Upper lobe of left lung (tissue), 6 donors: ENCODE measurements at regions not wholly inside any gene's neighbourhood (a gene's known extent, or its start where the extent isn't known, plus 50 kb on each side); places are given as distances from the start of the nearest gene placed in this dataset.
"Not testable (repeated sequence)": the region's sequence is repeated elsewhere in the genome, so short reads cannot be mapped to it uniquely, and the experiment has no call there.

Source experiments
- ATAC-seq, 2 donors: fragments of 200-7000 bp; cut with Tn5 transposase; one replicate each; pipeline ENCODE4 v1.9.1; 2022; ENCODE audit warnings: mild to moderate bottlenecking in 2 of 2, moderate library complexity in 2 of 2; ENCODE audit not compliant: low FRiP score in 2 of 2
- DNase-seq, 2 donors: peaks; one replicate each; pipeline ENCODE4 v3.0.0-alpha.2; 2019 to 2020
- H3K27ac ChIP-seq, 4 donors: fragments of 200-600 bp; sonication (generic); one replicate each; pipeline ENCODE4 v1.5.1; 2016 to 2019
- H3K27me3 ChIP-seq, 4 donors: fragments of 200-600 bp; sonication (generic); one replicate each; pipeline ENCODE4 v1.5.1; 2017 to 2019
- H3K36me3 ChIP-seq, 4 donors: fragments of 200-600 bp; sonication (generic); one replicate each; pipeline ENCODE4 v1.5.1; 2016 to 2019
- H3K4me1 ChIP-seq, 4 donors: fragments of 200-600 bp; sonication (generic); one replicate each; pipeline ENCODE4 v1.5.1; 2018 to 2019
- H3K4me3 ChIP-seq, 4 donors: fragments of 200-600 bp; sonication (generic); one replicate each; pipeline ENCODE4 v1.5.1; 2017 to 2019; ENCODE audit warnings: mild to moderate bottlenecking in 2 of 4, moderate library complexity in 1 of 4
- H3K9me3 ChIP-seq, 4 donors: fragments of 200-600 bp; sonication (generic); one replicate each; pipeline ENCODE4 v1.5.1; 2018 to 2019
- EP300 ChIP-seq, 4 donors: sonication (generic); formaldehyde crosslinking; IDR thresholded peaks; one replicate each; pipeline ENCODE4 v1.5.1; 2017; ENCODE audit warnings: antibody characterized with exemption in 4 of 4, control low read depth in 2 of 4
- POLR2A ChIP-seq, 4 donors: fragments of 450-650 bp; IDR thresholded peaks; one replicate each; pipeline ENCODE4 v1.5.1; 2016 to 2017; ENCODE audit warnings: antibody characterized with exemption in 4 of 4, mild to moderate bottlenecking in 2 of 4
- POLR2AphosphoS5 ChIP-seq, 2 donors: sonication (generic); formaldehyde crosslinking; IDR thresholded peaks; one replicate each; pipeline ENCODE4 v1.5.1; 2017; ENCODE audit warnings: antibody characterized with exemption in 2 of 2
- WGBS, 2 donors: methylation state at CpG; one replicate each; pipeline ENCODE4 v1.1.5; 2017 to 2018; 5-methylcytosine and 5-hydroxymethylcytosine counted together
- TF ChIP-seq, protein P1 (sequence below), 6 experiments: fragments of 450-650 bp in 4 of 6; fragments of 200-600 bp in 2 of 6; sonication (generic) in 2 of 6; IDR thresholded peaks; one replicate each; pipeline ENCODE4 v1.5.1; 2016 to 2019; ENCODE audit warnings: antibody characterized with exemption in 6 of 6
- donor health status: DM: no; HTN: no; CAD: no; lungs with moderate emphysema.
- donor health status: DM: no; HTN: yes; CAD: no; lungs with severe emphysema.

DNA sequence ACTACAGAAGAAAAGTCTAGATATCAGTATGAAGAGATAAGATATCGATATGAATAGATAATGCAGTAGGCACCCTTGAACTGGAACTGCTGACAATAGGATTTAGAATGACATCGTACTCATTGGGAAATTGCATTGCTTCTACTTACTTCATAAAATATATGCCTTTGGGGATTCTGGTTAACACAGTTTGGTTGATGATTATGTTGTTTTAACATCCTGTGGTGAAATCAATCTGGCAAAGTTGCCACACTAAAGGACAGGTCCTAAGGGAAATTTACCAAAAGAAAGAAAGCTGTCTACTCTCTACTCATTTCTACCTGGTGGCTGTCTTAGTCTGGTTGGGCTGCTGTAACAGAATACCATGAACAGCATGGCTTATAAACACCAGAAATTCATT, 417.4 kb upstream of the DPH6 start:
- WGBS, 2 donors: 88 to 89% methylated on average over 2 of the region's 2 CpGs
- no peaks in the 10 kb centered on the region for H3K27me3 ChIP-seq
- H3K9me3 ChIP-seq: no peaks in the 10 kb centered on the region
- no peak overlapping the region for H3K27ac ChIP-seq
- no peak overlapping the region for H3K4me3 ChIP-seq
- ATAC-seq (no peak), DNase-seq (no peak)
- H3K36me3 ChIP-seq: no peaks in the 10 kb centered on the region
- no peaks in the 10 kb centered on the region for H3K4me1 ChIP-seq
- TF ChIP-seq POLR2AphosphoS5 (IDR thresholded peaks at IDR 0.05) (no peak), POLR2A (IDR thresholded peaks at IDR 0.05) (no peak), EP300 (IDR thresholded peaks at IDR 0.05) (no peak)
- TF ChIP-seq, protein P1, sequence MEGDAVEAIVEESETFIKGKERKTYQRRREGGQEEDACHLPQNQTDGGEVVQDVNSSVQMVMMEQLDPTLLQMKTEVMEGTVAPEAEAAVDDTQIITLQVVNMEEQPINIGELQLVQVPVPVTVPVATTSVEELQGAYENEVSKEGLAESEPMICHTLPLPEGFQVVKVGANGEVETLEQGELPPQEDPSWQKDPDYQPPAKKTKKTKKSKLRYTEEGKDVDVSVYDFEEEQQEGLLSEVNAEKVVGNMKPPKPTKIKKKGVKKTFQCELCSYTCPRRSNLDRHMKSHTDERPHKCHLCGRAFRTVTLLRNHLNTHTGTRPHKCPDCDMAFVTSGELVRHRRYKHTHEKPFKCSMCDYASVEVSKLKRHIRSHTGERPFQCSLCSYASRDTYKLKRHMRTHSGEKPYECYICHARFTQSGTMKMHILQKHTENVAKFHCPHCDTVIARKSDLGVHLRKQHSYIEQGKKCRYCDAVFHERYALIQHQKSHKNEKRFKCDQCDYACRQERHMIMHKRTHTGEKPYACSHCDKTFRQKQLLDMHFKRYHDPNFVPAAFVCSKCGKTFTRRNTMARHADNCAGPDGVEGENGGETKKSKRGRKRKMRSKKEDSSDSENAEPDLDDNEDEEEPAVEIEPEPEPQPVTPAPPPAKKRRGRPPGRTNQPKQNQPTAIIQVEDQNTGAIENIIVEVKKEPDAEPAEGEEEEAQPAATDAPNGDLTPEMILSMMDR (IDR thresholded peaks at IDR 0.05): no peak

DNA sequence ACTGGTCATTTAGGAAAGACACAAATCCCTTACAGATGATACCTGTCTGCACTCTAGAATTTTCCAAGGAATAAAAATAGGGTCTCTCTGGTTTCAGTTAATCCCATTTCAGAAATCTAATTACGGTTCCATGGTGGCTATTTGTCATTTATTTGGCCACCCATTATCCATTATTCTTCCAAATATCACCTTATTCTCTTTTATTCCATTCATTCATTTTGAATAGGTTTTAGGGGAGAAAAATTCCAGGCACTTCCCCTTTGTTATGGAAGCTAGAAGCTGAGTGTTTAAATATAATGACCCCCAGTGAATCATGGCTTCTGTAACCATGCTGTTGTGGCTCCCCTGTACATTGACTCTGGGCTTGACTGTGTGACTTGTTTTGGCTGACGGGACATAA, 420.8 kb upstream of the DPH6 start:
- no peak for ATAC-seq
- Histone ChIP-seq H3K4me3 (no peak overlapping the region), H3K36me3 (no peaks in the 10 kb centered on the region), H3K27ac (no peak overlapping the region), H3K9me3 (no peaks in the 10 kb centered on the region), H3K27me3 (no peaks in the 10 kb centered on the region), H3K4me1 (no peaks in the 10 kb centered on the region)
- 91 to 95% methylated on average over 2 of the region's 2 CpGs for WGBS, 2 donors
- TF ChIP-seq EP300 (IDR thresholded peaks at IDR 0.05) (no peak), POLR2AphosphoS5 (IDR thresholded peaks at IDR 0.05) (no peak), POLR2A (IDR thresholded peaks at IDR 0.05) (no peak)
- TF ChIP-seq, protein P1 (IDR thresholded peaks at IDR 0.05): no peak
- DNase-seq: no peak

DNA sequence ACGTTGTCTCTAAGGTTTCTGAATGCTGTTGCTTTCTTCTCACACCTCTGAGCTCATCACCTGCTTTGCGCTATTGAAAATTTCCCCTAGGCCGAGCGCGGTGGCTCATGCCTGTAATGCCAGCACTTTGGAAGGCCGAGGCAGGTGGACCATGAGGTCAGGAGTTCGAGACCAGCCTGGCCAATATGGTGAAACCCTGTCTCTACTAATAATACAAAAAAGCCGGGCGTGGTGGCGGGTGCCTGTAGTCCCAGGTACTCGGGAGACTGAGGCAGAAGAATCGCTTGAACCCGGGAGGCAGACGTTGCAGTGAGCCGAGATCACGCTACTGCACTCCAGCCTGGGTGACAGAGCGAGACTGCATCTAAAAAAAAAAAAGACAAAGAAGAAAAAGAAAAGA, 422.0 kb upstream of the DPH6 start:
- H3K9me3 ChIP-seq, H3K27ac ChIP-seq, H3K4me3 ChIP-seq, ATAC-seq, H3K36me3 ChIP-seq, H3K4me1 ChIP-seq, H3K27me3 ChIP-seq: not testable (repeated sequence)
- 89 to 95% methylated on average over 17 of the region's 17 CpGs for WGBS, 2 donors
- peak in 1 of 2 donors; percentile 5 for DNase-seq

DNA sequence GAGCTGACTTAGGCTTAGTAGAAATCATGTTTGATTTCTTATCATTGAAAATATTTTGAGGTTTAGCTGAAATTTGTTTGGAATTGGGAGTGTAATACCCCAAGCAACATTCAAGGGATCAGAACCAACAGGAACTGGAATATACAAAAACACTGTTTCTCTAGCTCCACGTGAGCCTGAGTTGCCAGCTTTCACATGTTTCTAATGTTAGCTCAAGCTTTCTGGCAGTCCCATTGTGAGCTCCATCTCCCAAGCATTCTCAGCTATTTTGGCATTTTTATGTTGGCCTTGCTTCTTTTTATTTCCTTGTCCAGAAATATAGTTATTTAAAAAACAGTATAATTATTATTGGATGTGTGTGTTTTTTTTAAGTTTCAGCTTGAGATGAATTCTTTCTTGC, 427.1 kb upstream of the DPH6 start:
- TF ChIP-seq, protein P1 (IDR thresholded peaks at IDR 0.05): no peak
- TF ChIP-seq EP300 (IDR thresholded peaks at IDR 0.05) (no peak), POLR2AphosphoS5 (IDR thresholded peaks at IDR 0.05) (no peak), POLR2A (IDR thresholded peaks at IDR 0.05) (no peak)
- 61 to 76% methylated on average over 1 of the region's 1 CpG for WGBS, 2 donors
- H3K36me3 ChIP-seq: no peaks in the 10 kb centered on the region
- DNase-seq: no peak
- no peaks in the 10 kb centered on the region for H3K4me1 ChIP-seq
- H3K4me3 ChIP-seq: no peak overlapping the region
- no peak for ATAC-seq
- H3K27me3 ChIP-seq: no peaks in the 10 kb centered on the region
- H3K27ac ChIP-seq: no peak overlapping the region
- no peaks in the 10 kb centered on the region for H3K9me3 ChIP-seq

DNA sequence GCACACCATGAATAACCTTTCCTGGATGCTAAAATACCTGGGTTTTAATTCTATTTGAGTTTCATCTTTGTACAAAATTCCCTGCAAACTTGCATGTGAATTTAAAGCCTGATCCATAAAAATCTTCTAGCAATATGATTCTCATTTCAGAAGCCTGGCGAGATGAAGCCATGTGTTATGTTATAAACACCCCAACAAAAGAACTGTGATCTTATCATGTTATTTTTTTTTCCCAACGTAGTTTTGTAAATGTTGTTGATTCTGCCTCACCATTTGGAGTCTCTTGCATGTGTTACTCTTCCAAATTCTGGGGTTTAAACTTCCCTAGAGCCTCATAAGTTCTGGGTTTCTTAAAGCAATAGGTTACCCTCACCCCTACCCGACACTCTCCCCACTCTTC, 428.1 kb upstream of the DPH6 start:
- Histone ChIP-seq H3K9me3 (no peaks in the 10 kb centered on the region), H3K36me3 (no peaks in the 10 kb centered on the region), H3K4me3 (no peak overlapping the region), H3K27ac (no peak overlapping the region), H3K27me3 (no peaks in the 10 kb centered on the region), H3K4me1 (no peaks in the 10 kb centered on the region)
- WGBS, 2 donors: 61 to 73% methylated on average over 3 of the region's 3 CpGs
- no peak for DNase-seq
- ATAC-seq: no peak
- no peak for TF ChIP-seq POLR2A (IDR thresholded peaks at IDR 0.05)

DNA sequence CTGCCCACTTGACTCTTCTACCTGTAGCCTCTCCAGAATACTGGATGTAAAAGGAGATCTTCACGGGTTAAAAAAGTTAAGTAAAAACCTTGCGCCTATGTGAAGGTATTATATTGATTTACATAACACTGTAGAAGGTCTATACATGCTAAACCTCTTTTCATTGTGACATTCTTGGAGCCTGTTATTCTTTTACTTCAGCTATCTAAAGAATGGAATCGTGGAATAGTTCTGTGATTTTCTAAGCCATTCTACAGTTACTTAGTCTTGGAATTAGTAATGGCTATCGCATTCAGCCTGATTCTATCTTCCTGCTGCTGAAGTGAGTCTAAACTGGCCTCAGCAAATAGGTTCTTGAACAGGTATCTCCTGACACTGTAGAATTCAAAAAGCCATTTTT, 430.0 kb upstream of the DPH6 start:
- no peaks in the 10 kb centered on the region for H3K4me1 ChIP-seq
- H3K27me3 ChIP-seq: no peaks in the 10 kb centered on the region
- TF ChIP-seq EP300 (IDR thresholded peaks at IDR 0.05): no peak
- no peak for TF ChIP-seq POLR2A (IDR thresholded peaks at IDR 0.05)
- TF ChIP-seq, protein P1 (IDR thresholded peaks at IDR 0.05): no peak
- no peak for TF ChIP-seq POLR2AphosphoS5 (IDR thresholded peaks at IDR 0.05)
- ATAC-seq: no peak
- no peak overlapping the region for H3K4me3 ChIP-seq
- H3K9me3 ChIP-seq: no peaks in the 10 kb centered on the region
- 92 to 96% methylated on average over 4 of the region's 4 CpGs for WGBS, 2 donors
- no peak for DNase-seq
- H3K27ac ChIP-seq: no peak overlapping the region
- H3K36me3 ChIP-seq: no peaks in the 10 kb centered on the region
